ENCODE measurements at regions not wholly inside any gene's neighbourhood (a gene's known extent, or its start where the extent isn't known, plus 50 kb on each side); places are given as distances from the start of the nearest gene placed in this dataset.
"Not testable (repeated sequence)": the region's sequence is repeated elsewhere in the genome, so short reads cannot be mapped to it uniquely, and the experiment has no call there.

DNA sequence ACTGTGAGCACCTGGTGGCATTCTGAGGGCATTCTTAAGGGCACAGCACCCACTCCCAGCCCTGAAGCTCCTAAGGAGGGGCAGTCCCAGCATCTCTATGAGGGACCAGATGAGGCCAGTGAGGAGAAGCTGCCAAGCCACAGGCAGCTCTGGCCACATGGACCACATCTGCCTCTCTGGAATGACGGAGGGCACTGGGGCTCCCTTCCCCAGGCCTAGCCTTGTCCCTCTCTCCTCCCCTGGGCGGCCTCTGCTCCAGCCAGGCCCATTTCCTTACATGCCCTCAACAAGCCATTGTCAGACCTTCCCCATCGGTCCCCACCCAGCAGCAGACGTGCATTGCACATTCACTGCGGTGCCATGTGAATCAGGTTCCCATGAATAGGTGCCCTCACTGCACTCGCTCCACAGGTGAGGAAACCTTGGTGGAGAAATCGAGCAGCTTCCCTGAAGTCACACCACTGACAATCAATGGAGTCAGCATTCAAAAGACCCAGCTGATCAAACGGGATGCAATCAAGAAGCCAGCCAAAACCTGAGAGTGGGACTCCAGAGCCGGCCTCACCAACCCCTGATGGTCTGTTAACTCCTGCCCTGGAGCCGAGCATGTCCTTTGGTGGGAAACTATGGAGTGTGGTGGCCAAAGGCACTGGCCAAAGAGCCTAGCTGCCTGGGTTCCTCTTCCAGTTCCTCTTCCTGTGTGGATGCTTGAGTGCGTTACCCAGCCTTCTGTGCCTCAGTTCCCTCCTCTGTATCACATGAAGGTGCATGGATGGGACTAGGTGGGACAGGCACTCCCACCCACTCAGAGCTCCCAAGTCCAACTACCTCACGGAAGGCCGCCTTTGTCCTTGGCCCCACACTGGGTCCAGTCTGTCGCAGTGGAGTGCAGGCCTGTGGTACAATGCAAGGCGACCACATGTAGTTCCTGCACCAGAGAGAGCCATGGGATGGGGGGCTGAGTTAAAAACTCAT lies 147.3 kb downstream of the ZFP36L2 start:
- DNase-seq: peak in 1 of 10 donors; percentile 70
- intact Hi-C loops (cut with DNase I): no loop called here

- DNase-seq: peak in 1 of 10 donors; percentile 16
- intact Hi-C loops (cut with DNase I): no loop called here
Observed at GRCh38 chr2:43078301-43078700, 148.1 kb downstream of the ZFP36L2 start.

DNA sequence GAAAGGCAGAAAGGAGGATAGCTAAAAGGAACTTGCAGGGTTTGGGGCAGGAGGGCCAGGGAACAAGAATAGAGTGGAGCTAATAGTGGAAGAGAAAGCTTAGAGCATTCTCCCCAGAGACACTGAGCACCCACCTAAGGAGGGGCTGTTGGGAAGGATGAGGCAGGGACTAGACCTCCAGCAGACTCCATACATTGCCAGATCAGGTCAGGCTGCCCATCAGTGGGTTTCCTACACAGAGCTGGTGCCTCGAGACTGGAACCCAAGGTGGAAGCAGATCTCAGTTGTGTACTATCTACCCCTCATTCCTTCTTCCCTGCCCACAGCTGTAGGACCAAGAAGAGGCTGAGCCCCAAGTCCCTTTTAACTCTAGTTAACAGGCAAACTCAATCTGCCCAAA lies 148.5 kb downstream of the ZFP36L2 start:
- intact Hi-C loops (cut with DNase I): no loop called here
- DNase-seq: peak in 1 of 10 donors; percentile 36

- DNase-seq: no peak
- intact Hi-C loops (cut with DNase I): no loop called here
Observed at GRCh38 chr2:43076676-43077075, 149.7 kb downstream of the ZFP36L2 start.

GRCh38 chr2:43075811-43076585 lies 150.4 kb downstream of the ZFP36L2 start:
- DNase-seq: peak in 1 of 10 donors; percentile 73
- intact Hi-C loops (cut with DNase I): no loop called here

- no peak for DNase-seq
- intact Hi-C loops (cut with DNase I): no loop called here
Observed at GRCh38 chr2:43075054-43075593, 151.3 kb downstream of the ZFP36L2 start.

DNA sequence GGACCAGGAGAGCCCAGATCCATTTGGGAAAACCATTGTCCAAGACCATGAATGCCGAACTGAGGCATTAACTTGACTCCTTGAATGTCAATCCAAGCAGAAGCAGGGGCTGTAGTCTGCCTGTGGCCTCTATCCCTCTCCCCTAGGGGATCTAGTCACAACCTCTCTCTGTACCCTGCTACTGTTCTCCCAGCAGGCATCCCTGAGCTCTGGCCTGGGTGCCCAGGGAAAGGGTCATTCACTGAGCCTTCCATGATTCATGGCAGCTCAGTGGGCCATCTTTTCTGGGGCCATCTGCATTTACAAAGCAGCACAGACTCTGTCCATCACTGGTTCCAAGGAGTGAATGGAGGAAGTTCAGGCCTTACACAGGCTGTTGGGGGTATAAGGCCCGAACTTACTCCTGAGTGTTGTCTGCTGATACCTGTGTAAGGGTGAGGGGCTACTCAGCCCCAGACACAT lies 151.8 kb downstream of the ZFP36L2 start:
- DNase-seq: peak in 1 of 10 donors; percentile 51
- intact Hi-C loops (cut with DNase I): no loop called here

GRCh38 chr2:43074052-43074451 lies 152.4 kb downstream of the ZFP36L2 start:
- DNase-seq: peak in 1 of 10 donors; percentile 46
- intact Hi-C loops (cut with DNase I): no loop called here

- intact Hi-C loops (cut with DNase I): no loop called here
- DNase-seq: peak in 1 of 10 donors; percentile 53
Observed at GRCh38 chr2:43073401-43073825, 153.0 kb downstream of the ZFP36L2 start.

DNA sequence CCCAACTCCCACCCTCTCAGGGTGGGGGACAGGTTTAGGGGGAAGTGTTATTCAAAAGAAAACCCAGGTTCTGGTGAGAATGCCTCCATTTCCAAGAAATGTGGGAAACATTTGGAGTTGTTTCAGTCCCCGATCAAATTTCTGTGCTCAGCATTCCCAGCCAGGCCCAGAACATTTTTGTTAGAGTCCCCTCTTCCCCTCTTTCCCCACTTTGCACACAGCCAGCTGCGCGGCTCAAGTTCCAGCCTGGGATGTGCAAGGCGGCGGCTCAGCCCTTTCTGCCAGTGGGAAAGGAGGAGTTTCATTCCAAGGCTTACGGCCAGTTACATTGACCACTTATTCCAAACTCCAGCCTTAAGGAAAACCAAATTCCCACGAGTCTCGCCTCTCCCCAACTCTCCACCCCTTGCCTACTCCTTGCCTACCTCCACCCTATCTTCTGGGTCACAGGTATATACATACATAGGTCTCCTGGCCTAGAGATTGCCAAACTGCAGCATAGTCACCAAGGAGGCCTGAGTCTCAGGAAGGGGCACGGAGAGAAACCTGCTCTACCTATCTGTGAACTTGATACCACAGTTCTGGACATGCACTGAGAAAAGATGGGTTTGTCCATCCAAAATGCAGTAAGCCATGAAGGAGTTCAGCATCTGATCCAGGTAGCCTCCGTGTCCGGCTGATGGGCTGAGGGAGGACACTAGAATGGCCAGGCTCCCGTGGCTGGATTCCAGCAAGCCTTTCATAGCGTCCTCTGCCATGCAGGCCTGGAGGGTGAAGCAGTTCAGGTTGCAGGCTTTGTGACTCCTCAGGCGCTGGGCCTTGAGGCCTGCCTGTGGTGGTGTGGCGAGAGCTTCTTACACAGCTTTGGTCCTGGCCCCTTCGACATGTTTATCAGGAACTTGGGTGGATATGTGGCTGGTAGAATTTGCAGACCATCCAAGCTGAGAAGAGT lies 154.5 kb downstream of the ZFP36L2 start:
- DNase-seq: peak in 2 of 10 donors; percentile 76 to 82
- intact Hi-C loops (cut with DNase I): no loop called here

DNA sequence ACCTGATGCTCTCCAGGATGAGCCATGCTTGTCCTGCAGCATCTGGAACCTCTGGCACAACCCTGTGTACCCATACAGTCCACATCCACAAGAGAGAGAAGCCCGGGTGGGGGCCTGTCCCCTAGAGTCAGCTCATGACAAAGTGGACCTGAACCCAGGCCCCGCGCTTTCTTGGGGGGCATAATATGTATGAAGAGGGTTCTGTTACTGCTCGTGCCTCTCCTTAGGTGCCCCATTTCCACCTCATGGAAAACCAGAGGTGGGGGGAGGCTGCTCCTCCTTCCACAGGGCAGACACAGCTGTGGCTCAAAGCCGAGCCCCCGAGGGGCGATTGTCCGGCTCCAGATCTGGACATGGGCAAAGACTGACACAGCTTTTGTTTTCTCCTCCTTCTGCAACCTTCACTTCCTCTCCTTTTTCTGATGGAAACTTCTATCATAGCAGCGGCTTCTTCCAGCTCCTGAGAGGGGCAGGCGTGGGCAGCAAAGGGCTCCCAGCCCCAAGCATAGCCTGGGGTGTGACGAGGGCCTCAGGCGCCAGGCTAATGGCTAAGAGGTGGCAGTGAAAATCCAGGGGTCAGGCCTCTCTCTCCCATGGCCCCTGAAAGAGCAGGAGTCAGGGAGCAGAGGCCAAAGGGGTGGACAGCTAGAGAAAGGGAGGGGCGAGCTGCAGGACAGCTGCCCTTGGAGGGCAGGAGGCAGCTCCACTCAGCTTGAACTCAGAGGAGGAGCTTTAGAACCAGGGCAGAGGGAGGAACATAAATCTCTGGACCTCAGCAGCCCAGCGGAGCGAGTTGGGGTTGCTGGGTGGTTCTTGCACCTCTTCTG lies 155.5 kb downstream of the ZFP36L2 start:
- intact Hi-C loops (cut with DNase I): no loop called here
- peak in 1 of 10 donors; percentile 65 for DNase-seq

DNA sequence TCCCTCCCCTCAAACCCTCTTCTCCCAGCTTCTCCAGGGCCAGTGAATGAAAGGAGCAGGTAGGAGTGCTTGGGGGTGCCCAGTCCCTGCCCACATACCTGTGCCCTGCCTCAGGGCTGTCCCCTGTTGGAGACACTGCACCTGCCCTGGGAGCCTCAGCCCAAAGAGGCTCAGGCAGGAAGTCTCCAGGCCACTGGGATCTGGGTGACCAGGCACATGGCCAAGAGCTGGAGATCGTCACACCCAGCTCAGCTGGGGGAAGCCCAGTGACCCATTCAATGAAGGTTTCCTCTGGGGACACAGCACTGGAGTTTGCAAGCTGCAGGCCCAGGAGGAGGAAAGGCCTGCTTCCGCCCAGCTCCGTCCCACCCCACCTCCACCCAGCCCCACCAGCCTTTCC lies 156.4 kb downstream of the ZFP36L2 start:
- intact Hi-C loops (cut with DNase I): no loop called here
- DNase-seq: peak in 3 of 10 donors; percentile 56 to 85 (median 77)

DNA sequence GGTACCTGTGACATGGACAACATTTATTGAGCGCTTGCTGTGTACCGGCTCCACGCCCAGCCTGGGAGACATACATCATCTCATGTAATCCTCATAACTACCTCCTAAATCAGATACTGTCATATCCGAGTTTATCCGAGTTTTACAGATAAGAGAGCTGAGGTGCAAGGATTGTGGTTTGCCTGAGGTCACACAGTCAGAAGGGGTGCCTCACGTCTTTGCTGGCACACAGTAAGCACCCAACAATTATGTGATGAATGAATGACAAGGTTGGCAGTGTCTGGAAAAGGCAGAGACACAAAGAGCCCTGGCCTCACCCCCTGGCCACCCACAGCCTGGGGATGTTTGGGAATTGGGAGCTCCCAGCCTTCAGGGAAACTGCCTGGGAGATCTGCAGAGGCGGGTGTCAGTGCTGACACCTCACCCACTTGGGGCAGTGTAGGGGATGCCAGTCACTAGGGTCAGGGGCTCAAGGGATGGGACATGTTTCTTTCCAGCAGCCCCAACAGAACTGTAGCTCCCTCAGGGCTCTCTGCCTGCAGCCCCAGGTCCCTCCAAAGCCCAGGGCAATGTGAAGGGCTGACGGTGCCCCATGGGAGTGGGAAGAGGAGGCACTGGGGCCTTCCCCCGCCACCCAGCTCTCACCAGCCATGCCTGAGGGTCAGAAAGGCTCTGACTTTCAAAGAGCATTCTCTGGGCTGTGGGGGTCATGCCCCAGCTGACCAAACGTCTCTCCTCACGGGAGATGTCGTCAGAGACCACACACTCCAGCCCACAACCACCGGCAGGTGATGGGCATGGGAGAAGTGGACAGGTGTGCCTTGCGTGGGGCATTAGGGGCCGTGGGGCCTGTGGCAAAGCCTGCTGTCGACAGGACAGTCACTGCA lies 157.5 kb downstream of the ZFP36L2 start:
- peak in 1 of 10 donors; percentile 72 for DNase-seq
- intact Hi-C loops (cut with DNase I): no loop called here

- peak in 2 of 10 donors; percentile 73 to 78 for DNase-seq
- intact Hi-C loops (cut with DNase I): no loop called here
Observed at GRCh38 chr2:43068041-43068533, 158.3 kb downstream of the ZFP36L2 start.

GRCh38 chr2:43067254-43068040 lies 159.0 kb downstream of the ZFP36L2 start:
- intact Hi-C loops (cut with DNase I): no loop called here
- DNase-seq: peak in 2 of 10 donors; percentile 46 to 71

DNA sequence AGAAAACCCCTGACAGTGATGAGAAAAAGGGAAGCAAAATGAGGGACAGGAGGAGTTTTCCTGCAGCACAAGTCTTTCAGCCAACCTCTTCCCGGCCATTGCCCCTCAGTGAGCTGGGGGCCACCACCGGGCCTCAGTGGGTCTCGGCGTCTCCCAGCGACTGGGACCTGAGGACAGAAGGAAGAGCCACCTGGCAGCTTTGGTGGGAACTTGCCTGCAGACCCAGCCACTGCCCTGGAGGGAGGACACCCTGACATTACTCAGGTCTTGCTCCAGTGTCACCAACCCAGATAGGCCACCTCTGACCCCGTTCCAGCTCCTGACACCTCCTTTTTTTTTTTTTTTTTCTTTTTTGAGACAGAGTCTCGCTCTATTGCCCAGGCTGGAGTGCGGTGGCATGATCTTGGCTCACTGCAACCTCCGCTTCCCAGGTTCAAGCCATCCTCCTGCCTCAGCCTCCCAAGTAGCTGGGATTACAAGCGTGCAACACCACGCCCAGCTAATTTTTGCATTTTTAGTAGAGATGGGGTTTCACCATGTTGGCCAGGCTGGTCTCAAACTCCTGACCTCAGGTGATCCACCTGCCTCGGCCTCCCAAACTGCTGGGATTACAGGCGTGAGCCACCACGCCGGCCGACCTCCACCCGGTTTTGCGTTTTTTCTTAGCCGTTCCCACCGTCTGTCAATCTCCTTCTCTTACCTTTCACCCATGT lies 159.7 kb downstream of the ZFP36L2 start:
- intact Hi-C loops (cut with DNase I): not testable (repeated sequence)
- peak in 3 of 10 donors; percentile 12 to 67 (median 50) for DNase-seq
